WI38 (cell line): ENCODE measurements at regions not wholly inside any gene's neighbourhood (a gene's known extent, or its start where the extent isn't known, plus 50 kb on each side); places are given as distances from the start of the nearest gene placed in this dataset.

Source experiments
- H3K4me3 ChIP-seq: 2 replicates; pipeline ENCODE4 v1.5.1; 2011; ENCODE audit warnings: low read depth, mild to moderate bottlenecking, control low read depth, low read length
- CTCF ChIP-seq: IDR thresholded peaks from 2 replicates; pipeline ENCODE4 v1.5.1; 2012; ENCODE audit warnings: low read depth, mild to moderate bottlenecking, control low read depth, low read length

GRCh38 chr5:142461028-142461590 is 136.3 kb upstream of the SPRY4 start:
- no peak overlapping the region for H3K4me3 ChIP-seq

GRCh38 chr5:142459209-142459608 is 134.4 kb upstream of the SPRY4 start:
- no peak overlapping the region for H3K4me3 ChIP-seq
- TF ChIP-seq CTCF, result no peak

More at GRCh38 chr5:142461028-142461590, 136.3 kb upstream of the SPRY4 start:
- TF ChIP-seq CTCF, result no peak

- TF ChIP-seq CTCF, result no peak
- H3K4me3 ChIP-seq, result no peak overlapping the region
Measured at GRCh38 chr5:142455856-142456255, 131.0 kb upstream of the SPRY4 start.

- no peak for TF ChIP-seq CTCF
Measured at GRCh38 chr5:142453932-142454331, 129.1 kb upstream of the SPRY4 start.

GRCh38 chr5:142450419-142450818 is 125.6 kb upstream of the SPRY4 start:
- no peak for TF ChIP-seq CTCF

More at GRCh38 chr5:142453932-142454331, 129.1 kb upstream of the SPRY4 start:
- H3K4me3 ChIP-seq, result no peak overlapping the region

GRCh38 chr5:142447887-142448286 is 123.1 kb upstream of the SPRY4 start:
- H3K4me3 ChIP-seq, result no peak overlapping the region
- no peak for TF ChIP-seq CTCF

More at GRCh38 chr5:142450419-142450818, 125.6 kb upstream of the SPRY4 start:
- no peak overlapping the region for H3K4me3 ChIP-seq

- no peak for TF ChIP-seq CTCF
- H3K4me3 ChIP-seq, result no peak overlapping the region
Measured at GRCh38 chr5:142446960-142447279, 122.1 kb upstream of the SPRY4 start.
